ENCODE measurements at regions not wholly inside any gene's neighbourhood (a gene's known extent, or its start where the extent isn't known, plus 50 kb on each side); places are given as distances from the start of the nearest gene placed in this dataset.

- H3K4me2 ChIP-seq (ENCODE audit: insufficient read depth, low read length): no peak overlapping the region
- H3K9ac ChIP-seq (replicated peaks; ENCODE audit: extremely low read depth, insufficient read depth, low read length): no peak overlapping the region
- POLR2A ChIA-PET: no interaction called here
- CTCF ChIA-PET: no interaction called here
- H3K9me1 ChIP-seq (replicated peaks; ENCODE audit: control insufficient read depth, extremely low read depth, insufficient read depth, low read length): no peaks in the 10 kb centered on the region
- no peaks in the 10 kb centered on the region for H3K27me3 ChIP-seq (ENCODE audit: control insufficient read depth in 2 of 2, insufficient read depth in 2 of 2, low read length in 2 of 2)
- TF ChIP-seq GATA2 (IDR thresholded peaks at IDR 0.05; ENCODE audit: insufficient read depth, insufficient read length, low read depth, low read length) (no peak), EZH2 (IDR thresholded peaks at IDR 0.05; ENCODE audit: borderline replicate concordance, low read depth, low read length, severe bottlenecking) (no peak), POLR2AphosphoS5 (IDR thresholded peaks at IDR 0.05; ENCODE audit: insufficient read depth, low read depth, low read length) (no peak)
- no peaks in the 10 kb centered on the region for H3K9me3 ChIP-seq (replicated peaks; ENCODE audit: control insufficient read depth, insufficient read depth, low read length)
- DNase-seq (ENCODE audit: low read depth, low spot score) (no peak), FAIRE-seq (no peak)
- H2AFZ ChIP-seq (ENCODE audit: low read depth, low read length): no peak overlapping the region
- H3K4me1 ChIP-seq (ENCODE audit: control insufficient read depth, extremely low read depth, insufficient read depth, low read length): no peaks in the 10 kb centered on the region
- H4K20me1 ChIP-seq (replicated peaks; ENCODE audit: control insufficient read depth, extremely low read depth, insufficient read depth, low read length): no peaks in the 10 kb centered on the region
- no peak overlapping the region for H3K27ac ChIP-seq (ENCODE audit: insufficient read depth, low read depth, low read length)
- BruUV-seq (replicated peaks): no TSS peak
- dilution Hi-C loops (cut with MboI; ENCODE audit: extremely low pct_ligation_motif_present, low sequenced_read_pairs) (no loop called here), intact Hi-C loops (cut with micrococcal nuclease) (no loop called here)
- H3K79me2 ChIP-seq (ENCODE audit: control insufficient read depth, insufficient read depth, low read length): no peaks in the 10 kb centered on the region
- H3K4me3 ChIP-seq (replicated peaks in 1 of 3; ENCODE audit: insufficient read depth in 1 of 3, low read depth in 1 of 3, low read length in 3 of 3): no peak overlapping the region
- H3K36me3 ChIP-seq (ENCODE audit: control insufficient read depth in 2 of 2, extremely low read depth in 1 of 2, insufficient read depth in 2 of 2, low read length in 2 of 2): no peaks in the 10 kb centered on the region
These were observed 223.0 kb downstream of the COX18 start for GRCh38 chr4:72846280-72847111.

- no peak overlapping the region for H3K27ac ChIP-seq (ENCODE audit: insufficient read depth, low read depth, low read length)
- H2AFZ ChIP-seq (ENCODE audit: low read depth, low read length): no peak overlapping the region
- no peak for TF ChIP-seq CTCF (IDR thresholded peaks at IDR 0.05; ENCODE audit: extremely low read depth in 1 of 2, insufficient read depth in 1 of 2, low read depth in 1 of 2, low read length in 2 of 2)
- TF ChIP-seq POLR2A (IDR thresholded peaks at IDR 0.05; ENCODE audit: low read depth, low read length): no peak
- no peak for TF ChIP-seq EZH2 (IDR thresholded peaks at IDR 0.05; ENCODE audit: borderline replicate concordance, low read depth, low read length, severe bottlenecking)
- TF ChIP-seq GATA2 (IDR thresholded peaks at IDR 0.05; ENCODE audit: insufficient read depth, insufficient read length, low read depth, low read length): no peak
- TF ChIP-seq JUN (IDR thresholded peaks at IDR 0.05; ENCODE audit: borderline replicate concordance, insufficient read depth, insufficient read length, low read depth): no peak
- no peak for TF ChIP-seq MAX (IDR thresholded peaks at IDR 0.05; ENCODE audit: insufficient read depth, insufficient read length)
- TF ChIP-seq FOS (IDR thresholded peaks at IDR 0.05; ENCODE audit: borderline replicate concordance, insufficient read depth, low read length): no peak
- no peak for TF ChIP-seq MYC (IDR thresholded peaks at IDR 0.05; ENCODE audit: low read depth, low read length)
- TF ChIP-seq POLR2AphosphoS5 (IDR thresholded peaks at IDR 0.05; ENCODE audit: insufficient read depth, low read depth, low read length): no peak
- no peaks in the 10 kb centered on the region for H3K9me1 ChIP-seq (replicated peaks; ENCODE audit: control insufficient read depth, extremely low read depth, insufficient read depth, low read length)
- FAIRE-seq (no peak), DNase-seq (ENCODE audit: low read depth, low spot score) (no peak)
- H4K20me1 ChIP-seq (replicated peaks; ENCODE audit: control insufficient read depth, extremely low read depth, insufficient read depth, low read length): no peaks in the 10 kb centered on the region
- POLR2A ChIA-PET: no interaction called here
- BruUV-seq (replicated peaks): no TSS peak
- dilution Hi-C loops (cut with MboI; ENCODE audit: extremely low pct_ligation_motif_present, low sequenced_read_pairs): no loop called here
- no peaks in the 10 kb centered on the region for H3K79me2 ChIP-seq (ENCODE audit: control insufficient read depth, insufficient read depth, low read length)
- H3K4me1 ChIP-seq (ENCODE audit: control insufficient read depth, extremely low read depth, insufficient read depth, low read length): no peaks in the 10 kb centered on the region
- intact Hi-C loops (cut with micrococcal nuclease): no loop called here
- no peak overlapping the region for H3K9ac ChIP-seq (replicated peaks; ENCODE audit: extremely low read depth, insufficient read depth, low read length)
- CTCF ChIA-PET: interaction anchor here (1.5 kb wide), 1 partner anchor 10 kb away, joined by 4 read pairs; no protein-coding TSS in a partner anchor
- H3K4me3 ChIP-seq (replicated peaks in 1 of 3; ENCODE audit: insufficient read depth in 1 of 3, low read depth in 1 of 3, low read length in 3 of 3): no peak overlapping the region
- no peak overlapping the region for H3K4me2 ChIP-seq (ENCODE audit: insufficient read depth, low read length)
- no peaks in the 10 kb centered on the region for H3K36me3 ChIP-seq (ENCODE audit: control insufficient read depth in 2 of 2, extremely low read depth in 1 of 2, insufficient read depth in 2 of 2, low read length in 2 of 2)
- no peaks in the 10 kb centered on the region for H3K27me3 ChIP-seq (ENCODE audit: control insufficient read depth in 2 of 2, insufficient read depth in 2 of 2, low read length in 2 of 2)
- no peaks in the 10 kb centered on the region for H3K9me3 ChIP-seq (replicated peaks; ENCODE audit: control insufficient read depth, insufficient read depth, low read length)
These were observed 226.1 kb downstream of the COX18 start for GRCh38 chr4:72843466-72843865.
